AG04449 (cell line): ENCODE measurements at regions not wholly inside any gene's neighbourhood (a gene's known extent, or its start where the extent isn't known, plus 50 kb on each side); places are given as distances from the start of the nearest gene placed in this dataset.

Experiments
- CTCF ChIA-PET: fragments of 350-600 bp; formaldehyde crosslinking; extraction: SDS; loops from one replicate; lab custom pipeline; 2021; ENCODE audit warnings: antibody characterized with exemption; lab: Yijun Ruan, JAX
- POLR2A ChIA-PET: fragments of 400-600, 350-600 bp; formaldehyde crosslinking; extraction: SDS; loops from one replicate; lab custom pipeline; 2020; ENCODE audit warnings: antibody characterized with exemption, inconsistent platforms; lab: Yijun Ruan, JAX
- DNase-seq: peaks from one replicate; pipeline ENCODE4 v3.0.0-alpha.2; 2010; ENCODE audit warnings: low read depth, low spot score
- H3K4me3 ChIP-seq: 2 replicates; pipeline ENCODE4 v1.5.1; 2011; ENCODE audit warnings: low read depth, mild to moderate bottlenecking, control low read depth, low read length
- CTCF ChIP-seq: IDR thresholded peaks from one replicate; pipeline ENCODE4 v1.5.1; 2011; ENCODE audit warnings: mild to moderate bottlenecking, moderate library complexity, low read length, control low read depth, inconsistent platforms; ENCODE audit not compliant: insufficient read depth; ENCODE audit errors: missing control alignments

GRCh38 chr15:49715701-49716100 is 94.9 kb downstream of the DTWD1 start:
- CTCF ChIA-PET: no interaction called here
- H3K4me3 ChIP-seq: no peak overlapping the region
- POLR2A ChIA-PET: interaction anchor here (0.7 kb wide), 1 partner anchor 128 kb away, joined by 3 read pairs; no protein-coding TSS in a partner anchor
- no peak for DNase-seq
- no peak for TF ChIP-seq CTCF

GRCh38 chr15:49718234-49718633 is 97.4 kb downstream of the DTWD1 start:
- no peak for TF ChIP-seq CTCF
- POLR2A ChIA-PET: no interaction called here
- CTCF ChIA-PET: no interaction called here
- peak; percentile 34 for DNase-seq
- no peak overlapping the region for H3K4me3 ChIP-seq

- H3K4me3 ChIP-seq: no peak overlapping the region
- no peak for TF ChIP-seq CTCF
- ChIA-PET POLR2A (no interaction called here), CTCF (no interaction called here)
- no peak for DNase-seq
Observed at GRCh38 chr15:49718846-49719245, 98.0 kb downstream of the DTWD1 start.

- CTCF ChIA-PET: interaction anchor here (0.9 kb wide), 1 partner anchor 254 kb away, joined by 3 read pairs; no protein-coding TSS in a partner anchor
- POLR2A ChIA-PET: no interaction called here
- no peak overlapping the region for H3K4me3 ChIP-seq
- no peak for TF ChIP-seq CTCF
- no peak for DNase-seq
Observed at GRCh38 chr15:49720261-49720660, 99.4 kb downstream of the DTWD1 start.

- CTCF ChIA-PET: no interaction called here
- no peak for TF ChIP-seq CTCF
- DNase-seq: no peak
- no peak overlapping the region for H3K4me3 ChIP-seq
- POLR2A ChIA-PET: no interaction called here
Observed at GRCh38 chr15:49721091-49721490, 100.2 kb downstream of the DTWD1 start.

- ChIA-PET POLR2A (no interaction called here), CTCF (no interaction called here)
- no peak for TF ChIP-seq CTCF
Observed at GRCh38 chr15:49721621-49722020, 100.8 kb downstream of the DTWD1 start.

More at GRCh38 chr15:49721621-49722020, 100.8 kb downstream of the DTWD1 start:
- H3K4me3 ChIP-seq: no peak overlapping the region
- no peak for DNase-seq
